ENCODE measurements at regions not wholly inside any gene's neighbourhood (a gene's known extent, or its start where the extent isn't known, plus 50 kb on each side); places are given as distances from the start of the nearest gene placed in this dataset.
"Not testable (repeated sequence)": the region's sequence is repeated elsewhere in the genome, so short reads cannot be mapped to it uniquely, and the experiment has no call there.

DNA sequence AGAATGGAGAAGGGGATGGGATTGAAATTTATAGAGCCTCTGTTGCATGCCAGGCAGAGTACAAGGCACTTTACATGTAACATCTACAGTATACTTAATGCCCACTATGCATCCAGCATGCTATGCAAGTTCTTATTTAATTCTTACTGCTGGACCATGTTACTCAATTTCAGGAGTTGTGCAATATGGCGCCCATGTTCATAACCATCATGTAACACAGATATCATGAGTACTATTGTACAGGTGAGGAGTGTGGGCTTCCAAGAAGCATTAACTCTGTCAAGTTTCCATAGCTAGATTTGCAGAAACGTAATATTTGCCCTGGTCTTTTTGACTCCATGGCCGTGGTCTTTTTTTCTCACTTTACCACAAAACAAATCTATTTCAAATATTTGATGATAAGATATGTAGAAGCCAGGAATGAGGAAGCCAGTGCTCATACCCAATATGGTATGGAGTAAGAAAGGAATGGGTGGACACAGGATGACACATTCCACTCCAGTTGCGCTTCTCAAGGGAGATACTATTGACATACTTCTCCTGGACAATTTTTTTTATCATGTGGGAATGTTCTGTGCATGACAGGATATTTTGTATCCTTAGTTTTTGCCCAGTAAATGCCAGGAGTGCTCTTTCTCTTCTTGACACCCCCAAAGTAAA is 191.8 kb downstream of the C12orf75 start:
- peaks cover 0 to 2% of the 10 kb centered on the region in 2 donors for H3K4me1 ChIP-seq (ENCODE audit: control insufficient read depth in 2 of 2, insufficient read depth in 2 of 2, low read length in 2 of 2)
- H3K4me3 ChIP-seq (ENCODE audit: low read length in 2 of 2) = no peak overlapping the region
- no peaks in the 10 kb centered on the region for H3K36me3 ChIP-seq (ENCODE audit: control insufficient read depth in 2 of 2, insufficient read depth in 2 of 2, low read length in 2 of 2)
- no peak overlapping the region for H3K27ac ChIP-seq (ENCODE audit: low read depth in 2 of 2, low read length in 2 of 2)
- H3K9me3 ChIP-seq (ENCODE audit: control insufficient read depth in 2 of 2, low read length in 2 of 2) = no peaks in the 10 kb centered on the region
- H3K9ac ChIP-seq (ENCODE audit: low read depth in 1 of 2, low read length in 2 of 2) = no peak overlapping the region
- H3K27me3 ChIP-seq (ENCODE audit: control insufficient read depth in 2 of 2, insufficient read depth in 2 of 2, low read length in 2 of 2) = no peaks in the 10 kb centered on the region

DNA sequence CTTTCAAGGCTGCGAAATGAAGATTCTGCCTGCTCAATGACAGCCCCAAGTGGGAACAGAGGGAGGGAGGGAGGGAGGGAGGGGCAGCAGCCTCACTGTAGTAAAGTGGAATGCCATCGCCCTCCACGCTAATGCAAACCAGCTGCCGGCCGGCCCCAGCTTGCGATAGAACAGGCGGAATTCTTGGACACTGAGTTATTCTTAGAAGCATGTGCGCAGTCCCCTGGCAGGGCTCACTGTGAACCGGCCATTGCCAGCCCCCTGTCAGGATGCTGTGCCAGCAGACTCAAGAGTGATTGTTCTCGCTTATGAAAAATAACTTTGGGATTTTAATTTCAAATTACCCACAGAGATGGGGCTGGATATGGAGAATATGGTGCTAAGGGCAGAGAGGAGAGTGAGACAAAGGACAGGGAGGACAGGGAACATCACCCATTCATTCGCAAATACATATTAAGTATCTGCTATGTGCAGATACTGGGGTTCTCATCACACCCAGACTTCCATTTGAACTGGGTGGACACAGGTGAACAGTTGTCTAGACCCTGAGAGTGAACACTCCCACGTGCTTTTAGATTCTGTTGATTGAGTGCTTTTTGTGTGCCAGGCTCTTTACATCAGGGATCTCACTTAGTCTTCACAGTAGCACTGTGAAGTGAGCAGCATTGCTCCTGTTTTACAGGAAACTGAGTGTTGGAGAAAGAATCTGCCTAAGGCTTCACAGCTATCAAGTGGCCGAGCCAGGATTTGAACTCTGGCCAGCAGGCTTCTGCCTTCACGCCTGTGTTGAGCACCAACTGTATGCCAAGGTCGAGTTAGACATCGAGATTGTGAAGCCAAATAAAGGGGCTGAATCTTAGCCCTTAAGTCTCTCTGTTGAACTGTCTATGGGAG is 192.9 kb downstream of the C12orf75 start:
- Histone ChIP-seq H3K4me3 (ENCODE audit: low read length in 2 of 2) (no peak overlapping the region), H3K4me1 (ENCODE audit: control insufficient read depth in 2 of 2, insufficient read depth in 2 of 2, low read length in 2 of 2) (peaks cover 0 to 2% of the 10 kb centered on the region in 2 donors), H3K27me3 (ENCODE audit: control insufficient read depth in 2 of 2, insufficient read depth in 2 of 2, low read length in 2 of 2) (no peaks in the 10 kb centered on the region), H3K9me3 (ENCODE audit: control insufficient read depth in 2 of 2, low read length in 2 of 2) (no peaks in the 10 kb centered on the region), H3K36me3 (ENCODE audit: control insufficient read depth in 2 of 2, insufficient read depth in 2 of 2, low read length in 2 of 2) (no peaks in the 10 kb centered on the region), H3K9ac (ENCODE audit: low read depth in 1 of 2, low read length in 2 of 2) (no peak overlapping the region), H3K27ac (ENCODE audit: low read depth in 2 of 2, low read length in 2 of 2) (no peak overlapping the region)

DNA sequence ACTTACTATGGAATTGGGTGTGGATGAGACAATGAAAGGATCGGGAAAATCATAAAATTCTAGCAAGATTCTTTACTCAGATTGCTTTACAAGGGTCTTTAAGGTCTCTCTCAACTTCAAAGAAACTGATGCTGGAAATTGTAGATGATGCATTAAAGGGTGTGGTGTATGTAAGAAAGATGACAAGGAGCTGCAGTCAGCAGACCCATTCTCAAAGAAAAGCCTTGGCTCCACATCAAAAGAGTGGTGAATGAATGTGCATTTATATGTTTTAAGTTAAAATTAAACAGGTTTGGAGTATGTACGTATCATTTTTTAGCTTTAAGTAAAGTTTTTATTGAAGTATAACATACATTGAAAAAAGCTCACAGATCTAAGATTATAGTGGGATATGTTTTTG is 194.5 kb downstream of the C12orf75 start:
- H3K9ac ChIP-seq (ENCODE audit: low read depth in 1 of 2, low read length in 2 of 2) = no peak overlapping the region
- no peak overlapping the region for H3K4me3 ChIP-seq (ENCODE audit: low read length in 2 of 2)
- H3K4me1 ChIP-seq (ENCODE audit: control insufficient read depth in 2 of 2, insufficient read depth in 2 of 2, low read length in 2 of 2) = peaks cover 0 to 2% of the 10 kb centered on the region in 2 donors
- H3K36me3 ChIP-seq (ENCODE audit: control insufficient read depth in 2 of 2, insufficient read depth in 2 of 2, low read length in 2 of 2) = no peaks in the 10 kb centered on the region
- no peaks in the 10 kb centered on the region for H3K9me3 ChIP-seq (ENCODE audit: control insufficient read depth in 2 of 2, low read length in 2 of 2)
- H3K27ac ChIP-seq (ENCODE audit: low read depth in 2 of 2, low read length in 2 of 2) = no peak overlapping the region
- H3K27me3 ChIP-seq (ENCODE audit: control insufficient read depth in 2 of 2, insufficient read depth in 2 of 2, low read length in 2 of 2) = no peaks in the 10 kb centered on the region

DNA sequence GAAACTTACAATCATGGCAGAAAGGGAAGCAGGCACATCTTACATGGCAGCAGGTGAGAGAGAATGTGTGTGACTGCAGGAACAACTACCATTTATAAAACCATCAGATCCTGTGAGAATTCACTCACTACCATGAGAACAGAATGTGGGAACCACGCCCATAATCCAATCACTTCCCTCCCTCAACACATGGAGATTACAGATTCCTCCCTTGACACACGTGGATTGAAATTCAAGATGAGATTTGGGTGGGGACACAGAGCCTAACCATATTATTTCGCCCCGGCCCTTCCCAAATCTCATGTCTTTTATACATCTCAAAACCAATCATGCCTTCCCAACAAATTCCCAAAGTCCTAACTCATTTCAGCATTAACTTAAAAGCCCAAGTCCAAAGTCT is 203.6 kb downstream of the C12orf75 start:
- no peak overlapping the region for H3K4me3 ChIP-seq (ENCODE audit: low read length in 2 of 2)
- no peaks in the 10 kb centered on the region for H3K36me3 ChIP-seq (ENCODE audit: control insufficient read depth in 2 of 2, insufficient read depth in 2 of 2, low read length in 2 of 2)

DNA sequence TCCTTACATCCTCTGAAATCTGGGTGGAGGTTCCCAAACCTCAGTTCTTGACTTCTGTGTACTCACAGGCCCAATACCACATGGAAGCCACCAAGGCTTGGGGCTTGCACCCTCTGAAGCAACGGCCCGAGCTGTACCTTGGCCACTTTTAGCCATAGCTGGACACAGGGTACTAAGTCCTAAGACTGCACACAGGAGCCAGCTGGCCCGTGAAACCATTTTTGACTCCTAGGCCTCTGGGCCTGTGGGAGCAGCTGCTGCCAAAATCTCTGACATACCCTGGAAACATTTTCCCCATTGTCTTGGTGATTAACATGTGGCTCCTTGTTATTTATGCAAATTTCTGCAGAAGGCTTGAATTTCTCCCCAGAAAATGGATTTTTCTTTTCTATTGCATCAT is 204.5 kb downstream of the C12orf75 start:
- H3K4me1 ChIP-seq (ENCODE audit: control insufficient read depth in 2 of 2, insufficient read depth in 2 of 2, low read length in 2 of 2); H3K9me3 ChIP-seq (ENCODE audit: control insufficient read depth in 2 of 2, low read length in 2 of 2); H3K9ac ChIP-seq (ENCODE audit: low read depth in 1 of 2, low read length in 2 of 2); H3K4me3 ChIP-seq (ENCODE audit: low read length in 2 of 2); H3K36me3 ChIP-seq (ENCODE audit: control insufficient read depth in 2 of 2, insufficient read depth in 2 of 2, low read length in 2 of 2); H3K27me3 ChIP-seq (ENCODE audit: control insufficient read depth in 2 of 2, insufficient read depth in 2 of 2, low read length in 2 of 2); H3K27ac ChIP-seq (ENCODE audit: low read depth in 2 of 2, low read length in 2 of 2): not testable (repeated sequence)

More for the DNA sequence above, 203.6 kb downstream of the C12orf75 start:
- Histone ChIP-seq H3K9me3 (ENCODE audit: control insufficient read depth in 2 of 2, low read length in 2 of 2) (no peaks in the 10 kb centered on the region), H3K27me3 (ENCODE audit: control insufficient read depth in 2 of 2, insufficient read depth in 2 of 2, low read length in 2 of 2) (no peaks in the 10 kb centered on the region), H3K4me1 (ENCODE audit: control insufficient read depth in 2 of 2, insufficient read depth in 2 of 2, low read length in 2 of 2) (no peaks in the 10 kb centered on the region), H3K9ac (ENCODE audit: low read depth in 1 of 2, low read length in 2 of 2) (no peak overlapping the region), H3K27ac (ENCODE audit: low read depth in 2 of 2, low read length in 2 of 2) (no peak overlapping the region)

DNA sequence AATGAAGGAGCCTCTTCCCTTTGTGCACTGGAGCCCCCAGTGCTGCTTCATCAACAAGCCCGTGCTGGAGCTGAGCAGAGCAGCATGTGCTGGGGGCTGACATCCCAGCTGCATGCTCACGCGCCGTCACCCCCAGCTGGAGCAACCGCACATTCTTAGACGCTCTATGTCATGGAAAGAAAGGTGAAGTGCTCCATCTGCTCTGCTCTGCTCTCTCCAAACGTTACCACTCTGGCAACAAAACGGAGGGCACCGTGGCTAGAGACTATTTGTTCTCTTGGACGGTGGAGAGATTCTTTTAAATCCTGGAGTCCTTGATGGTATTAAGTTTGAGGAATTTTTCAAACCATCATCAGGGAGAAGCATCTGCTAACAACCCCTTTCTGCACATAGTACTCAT is 208.4 kb downstream of the C12orf75 start:
- Histone ChIP-seq H3K27ac (ENCODE audit: low read depth in 2 of 2, low read length in 2 of 2) (no peak overlapping the region), H3K4me1 (ENCODE audit: control insufficient read depth in 2 of 2, insufficient read depth in 2 of 2, low read length in 2 of 2) (no peaks in the 10 kb centered on the region), H3K36me3 (ENCODE audit: control insufficient read depth in 2 of 2, insufficient read depth in 2 of 2, low read length in 2 of 2) (no peaks in the 10 kb centered on the region), H3K9me3 (ENCODE audit: control insufficient read depth in 2 of 2, low read length in 2 of 2) (no peaks in the 10 kb centered on the region), H3K9ac (ENCODE audit: low read depth in 1 of 2, low read length in 2 of 2) (no peak overlapping the region), H3K27me3 (ENCODE audit: control insufficient read depth in 2 of 2, insufficient read depth in 2 of 2, low read length in 2 of 2) (no peaks in the 10 kb centered on the region), H3K4me3 (ENCODE audit: low read length in 2 of 2) (no peak overlapping the region)

GRCh38 chr12:105539735-105540134 is 209.2 kb downstream of the C12orf75 start:
- Histone ChIP-seq H3K27me3 (ENCODE audit: control insufficient read depth in 2 of 2, insufficient read depth in 2 of 2, low read length in 2 of 2) (no peaks in the 10 kb centered on the region), H3K4me1 (ENCODE audit: control insufficient read depth in 2 of 2, insufficient read depth in 2 of 2, low read length in 2 of 2) (no peaks in the 10 kb centered on the region), H3K27ac (ENCODE audit: low read depth in 2 of 2, low read length in 2 of 2) (no peak overlapping the region), H3K4me3 (ENCODE audit: low read length in 2 of 2) (no peak overlapping the region), H3K9me3 (ENCODE audit: control insufficient read depth in 2 of 2, low read length in 2 of 2) (no peaks in the 10 kb centered on the region), H3K9ac (ENCODE audit: low read depth in 1 of 2, low read length in 2 of 2) (no peak overlapping the region), H3K36me3 (ENCODE audit: control insufficient read depth in 2 of 2, insufficient read depth in 2 of 2, low read length in 2 of 2) (no peaks in the 10 kb centered on the region)

DNA sequence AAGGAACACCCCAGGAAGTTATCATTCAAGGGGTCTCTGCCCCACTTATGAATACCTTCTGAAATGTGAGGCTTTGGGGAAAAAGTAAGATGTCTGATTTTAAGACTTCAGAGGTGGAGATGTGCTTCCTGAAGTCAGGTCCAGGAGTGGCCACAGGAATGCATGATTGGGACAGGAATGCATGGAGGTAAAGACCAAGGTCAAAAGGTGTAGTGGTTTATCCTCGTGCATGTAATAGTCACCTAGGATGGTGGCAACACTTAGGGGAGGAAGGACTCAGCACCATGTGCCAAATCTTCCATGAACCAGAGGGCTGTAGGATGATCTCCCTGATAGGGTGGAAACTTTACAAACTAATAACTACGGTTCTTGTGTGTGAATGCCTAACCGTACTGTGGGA is 217.3 kb downstream of the C12orf75 start:
- H3K9ac ChIP-seq (ENCODE audit: low read depth in 1 of 2, low read length in 2 of 2) = no peak overlapping the region
- H3K4me3 ChIP-seq (ENCODE audit: low read length in 2 of 2) = no peak overlapping the region
- H3K27me3 ChIP-seq (ENCODE audit: control insufficient read depth in 2 of 2, insufficient read depth in 2 of 2, low read length in 2 of 2) = no peaks in the 10 kb centered on the region
- no peaks in the 10 kb centered on the region for H3K36me3 ChIP-seq (ENCODE audit: control insufficient read depth in 2 of 2, insufficient read depth in 2 of 2, low read length in 2 of 2)
- no peak overlapping the region for H3K27ac ChIP-seq (ENCODE audit: low read depth in 2 of 2, low read length in 2 of 2)
- no peaks in the 10 kb centered on the region for H3K4me1 ChIP-seq (ENCODE audit: control insufficient read depth in 2 of 2, insufficient read depth in 2 of 2, low read length in 2 of 2)
- H3K9me3 ChIP-seq (ENCODE audit: control insufficient read depth in 2 of 2, low read length in 2 of 2) = no peaks in the 10 kb centered on the region

- Histone ChIP-seq H3K9me3 (ENCODE audit: control insufficient read depth in 2 of 2, low read length in 2 of 2) (no peaks in the 10 kb centered on the region), H3K27me3 (ENCODE audit: control insufficient read depth in 2 of 2, insufficient read depth in 2 of 2, low read length in 2 of 2) (no peaks in the 10 kb centered on the region), H3K9ac (ENCODE audit: low read depth in 1 of 2, low read length in 2 of 2) (no peak overlapping the region), H3K27ac (ENCODE audit: low read depth in 2 of 2, low read length in 2 of 2) (no peak overlapping the region), H3K4me1 (ENCODE audit: control insufficient read depth in 2 of 2, insufficient read depth in 2 of 2, low read length in 2 of 2) (no peaks in the 10 kb centered on the region), H3K36me3 (ENCODE audit: control insufficient read depth in 2 of 2, insufficient read depth in 2 of 2, low read length in 2 of 2) (no peaks in the 10 kb centered on the region), H3K4me3 (ENCODE audit: low read length in 2 of 2) (no peak overlapping the region)
These were observed 218.1 kb downstream of the C12orf75 start for GRCh38 chr12:105548626-105549025.

DNA sequence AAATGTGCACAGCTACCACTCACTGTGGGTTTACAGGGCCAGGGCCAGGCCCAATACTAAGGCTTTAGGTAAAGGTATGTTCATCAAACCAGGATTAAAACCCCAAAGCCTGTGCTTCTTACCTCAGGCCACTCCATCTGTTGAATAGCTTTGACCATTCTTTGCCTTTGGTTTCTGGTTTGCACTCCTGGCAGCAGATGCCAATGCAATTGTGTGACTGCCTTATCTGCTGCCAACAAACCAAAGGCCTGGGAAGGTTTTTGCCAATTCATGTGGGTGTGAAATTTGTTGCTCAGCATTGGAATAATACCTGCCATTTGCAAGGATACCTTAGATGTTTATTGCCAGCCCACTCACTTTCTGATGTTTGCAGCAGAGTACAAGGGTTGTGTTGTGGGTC is 221.6 kb downstream of the C12orf75 start:
- H3K27me3 ChIP-seq (ENCODE audit: control insufficient read depth in 2 of 2, insufficient read depth in 2 of 2, low read length in 2 of 2) = no peaks in the 10 kb centered on the region
- no peaks in the 10 kb centered on the region for H3K36me3 ChIP-seq (ENCODE audit: control insufficient read depth in 2 of 2, insufficient read depth in 2 of 2, low read length in 2 of 2)
- no peaks in the 10 kb centered on the region for H3K9me3 ChIP-seq (ENCODE audit: control insufficient read depth in 2 of 2, low read length in 2 of 2)
- H3K27ac ChIP-seq (ENCODE audit: low read depth in 2 of 2, low read length in 2 of 2) = no peak overlapping the region
- no peak overlapping the region for H3K4me3 ChIP-seq (ENCODE audit: low read length in 2 of 2)
- no peaks in the 10 kb centered on the region for H3K4me1 ChIP-seq (ENCODE audit: control insufficient read depth in 2 of 2, insufficient read depth in 2 of 2, low read length in 2 of 2)
- H3K9ac ChIP-seq (ENCODE audit: low read depth in 1 of 2, low read length in 2 of 2) = no peak overlapping the region

All from mucosa of rectum (tissue), 2 donors.